ENCODE measurements at regions not wholly inside any gene's neighbourhood (a gene's known extent, or its start where the extent isn't known, plus 50 kb on each side); places are given as distances from the start of the nearest gene placed in this dataset.

DNA sequence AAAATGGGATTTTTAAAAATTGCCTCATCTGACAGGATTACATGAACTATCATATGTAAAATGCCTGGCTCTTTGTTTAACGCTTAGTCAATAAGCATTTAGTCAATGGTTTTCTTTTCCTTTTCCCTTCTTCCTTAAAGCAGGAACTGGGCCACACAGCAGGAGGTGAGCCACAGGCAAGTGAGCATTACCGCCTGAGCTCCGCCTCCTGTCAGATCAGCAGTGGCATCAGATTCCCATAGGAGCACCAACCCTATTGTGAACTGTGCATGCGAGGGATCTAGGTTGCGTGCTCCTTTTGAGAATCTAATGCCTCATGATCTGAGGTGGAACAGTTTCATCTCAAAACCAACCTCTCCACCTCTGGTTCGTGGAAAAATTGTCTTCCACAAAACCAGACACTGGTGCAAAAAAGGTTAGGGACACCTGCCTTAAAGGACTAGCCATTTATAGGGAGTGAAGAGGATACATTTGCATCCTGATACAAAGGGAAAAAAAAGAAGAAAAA, 306.1 kb downstream of the FBXW7 start:
- H3K27me3 Mint-ChIP-seq (ENCODE audit: insufficient read depth, unreplicated experiment): no peaks in the 10 kb centered on the region
- Histone ChIP-seq H3K9me3 (no peaks in the 10 kb centered on the region), H3K4me1 (no peaks in the 10 kb centered on the region), H3K27me3 (replicated peaks; ENCODE audit: control insufficient read depth, insufficient read depth, low read length) (no peaks in the 10 kb centered on the region), H3K4me3 (ENCODE audit: low read depth, low read length) (no peak overlapping the region), H3K36me3 (ENCODE audit: control insufficient read depth, insufficient read depth, low read length) (no peaks in the 10 kb centered on the region)
- no peak for DNase-seq
- TF ChIP-seq, protein P1, sequence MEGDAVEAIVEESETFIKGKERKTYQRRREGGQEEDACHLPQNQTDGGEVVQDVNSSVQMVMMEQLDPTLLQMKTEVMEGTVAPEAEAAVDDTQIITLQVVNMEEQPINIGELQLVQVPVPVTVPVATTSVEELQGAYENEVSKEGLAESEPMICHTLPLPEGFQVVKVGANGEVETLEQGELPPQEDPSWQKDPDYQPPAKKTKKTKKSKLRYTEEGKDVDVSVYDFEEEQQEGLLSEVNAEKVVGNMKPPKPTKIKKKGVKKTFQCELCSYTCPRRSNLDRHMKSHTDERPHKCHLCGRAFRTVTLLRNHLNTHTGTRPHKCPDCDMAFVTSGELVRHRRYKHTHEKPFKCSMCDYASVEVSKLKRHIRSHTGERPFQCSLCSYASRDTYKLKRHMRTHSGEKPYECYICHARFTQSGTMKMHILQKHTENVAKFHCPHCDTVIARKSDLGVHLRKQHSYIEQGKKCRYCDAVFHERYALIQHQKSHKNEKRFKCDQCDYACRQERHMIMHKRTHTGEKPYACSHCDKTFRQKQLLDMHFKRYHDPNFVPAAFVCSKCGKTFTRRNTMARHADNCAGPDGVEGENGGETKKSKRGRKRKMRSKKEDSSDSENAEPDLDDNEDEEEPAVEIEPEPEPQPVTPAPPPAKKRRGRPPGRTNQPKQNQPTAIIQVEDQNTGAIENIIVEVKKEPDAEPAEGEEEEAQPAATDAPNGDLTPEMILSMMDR (IDR thresholded peaks at IDR 0.05; ENCODE audit: insufficient read depth in 1 of 2, low read depth in 1 of 2, low read length in 1 of 2, severe bottlenecking in 1 of 2, unreplicated experiment in 1 of 2): no peak
- H3K4me3 Mint-ChIP-seq (ENCODE audit: unreplicated experiment): no peak overlapping the region
- ChIA-PET POLR2A (no interaction called here), CTCF (no interaction called here)
- no peaks in the 10 kb centered on the region for H3K9me3 Mint-ChIP-seq (ENCODE audit: unreplicated experiment)
- H3K27ac Mint-ChIP-seq (ENCODE audit: unreplicated experiment): no peak overlapping the region
- intact Hi-C loops (cut with micrococcal nuclease; ENCODE audit: unreplicated experiment): no loop called here
- H3K36me3 Mint-ChIP-seq (ENCODE audit: insufficient read depth, unreplicated experiment): no peaks in the 10 kb centered on the region
- H3K4me1 Mint-ChIP-seq (ENCODE audit: low read depth, unreplicated experiment): peaks cover 9% of the 10 kb centered on the region
- no TSS peak for BruUV-seq (replicated peaks)

DNA sequence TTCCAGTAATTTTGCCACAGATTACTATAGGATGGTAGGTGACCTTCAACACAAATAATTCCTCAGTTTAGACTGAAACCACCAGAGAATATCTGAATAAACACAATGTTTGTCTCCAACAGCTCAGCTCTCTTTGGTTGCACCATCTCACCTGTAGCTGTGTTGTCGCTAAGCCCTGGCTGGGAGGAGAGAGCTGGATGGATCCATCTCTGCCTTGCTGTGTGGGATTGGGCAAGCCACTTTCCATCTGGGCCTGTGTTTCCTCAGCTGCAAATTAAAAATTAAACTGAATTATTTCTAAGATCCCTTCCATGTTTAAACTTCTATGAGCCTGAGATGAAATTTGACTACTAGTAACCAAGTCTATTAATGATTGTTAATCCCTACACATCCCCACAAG, 310.2 kb downstream of the FBXW7 start:
- Histone ChIP-seq H3K9me3 (no peaks in the 10 kb centered on the region), H3K27me3 (replicated peaks; ENCODE audit: control insufficient read depth, insufficient read depth, low read length) (no peaks in the 10 kb centered on the region), H3K36me3 (ENCODE audit: control insufficient read depth, insufficient read depth, low read length) (no peaks in the 10 kb centered on the region), H3K4me1 (no peaks in the 10 kb centered on the region; the same call in 1 of the 2 replicates), H3K4me3 (ENCODE audit: low read depth, low read length) (no peak overlapping the region)
- Mint-ChIP-seq H3K27ac (ENCODE audit: unreplicated experiment) (no peak overlapping the region), H3K27me3 (ENCODE audit: insufficient read depth, unreplicated experiment) (no peaks in the 10 kb centered on the region), H3K4me3 (ENCODE audit: unreplicated experiment) (no peak overlapping the region), H3K9me3 (ENCODE audit: unreplicated experiment) (no peaks in the 10 kb centered on the region), H3K4me1 (ENCODE audit: low read depth, unreplicated experiment) (peaks cover 14% of the 10 kb centered on the region), H3K36me3 (ENCODE audit: insufficient read depth, unreplicated experiment) (no peaks in the 10 kb centered on the region)
- intact Hi-C loops (cut with micrococcal nuclease; ENCODE audit: unreplicated experiment): no loop called here
- no peak for DNase-seq
- ChIA-PET CTCF (no interaction called here), POLR2A (no interaction called here)
- TF ChIP-seq, protein P1 (IDR thresholded peaks at IDR 0.05; ENCODE audit: insufficient read depth in 1 of 2, low read depth in 1 of 2, low read length in 1 of 2, severe bottlenecking in 1 of 2, unreplicated experiment in 1 of 2): no peak
- no TSS peak for BruUV-seq (replicated peaks)

DNA sequence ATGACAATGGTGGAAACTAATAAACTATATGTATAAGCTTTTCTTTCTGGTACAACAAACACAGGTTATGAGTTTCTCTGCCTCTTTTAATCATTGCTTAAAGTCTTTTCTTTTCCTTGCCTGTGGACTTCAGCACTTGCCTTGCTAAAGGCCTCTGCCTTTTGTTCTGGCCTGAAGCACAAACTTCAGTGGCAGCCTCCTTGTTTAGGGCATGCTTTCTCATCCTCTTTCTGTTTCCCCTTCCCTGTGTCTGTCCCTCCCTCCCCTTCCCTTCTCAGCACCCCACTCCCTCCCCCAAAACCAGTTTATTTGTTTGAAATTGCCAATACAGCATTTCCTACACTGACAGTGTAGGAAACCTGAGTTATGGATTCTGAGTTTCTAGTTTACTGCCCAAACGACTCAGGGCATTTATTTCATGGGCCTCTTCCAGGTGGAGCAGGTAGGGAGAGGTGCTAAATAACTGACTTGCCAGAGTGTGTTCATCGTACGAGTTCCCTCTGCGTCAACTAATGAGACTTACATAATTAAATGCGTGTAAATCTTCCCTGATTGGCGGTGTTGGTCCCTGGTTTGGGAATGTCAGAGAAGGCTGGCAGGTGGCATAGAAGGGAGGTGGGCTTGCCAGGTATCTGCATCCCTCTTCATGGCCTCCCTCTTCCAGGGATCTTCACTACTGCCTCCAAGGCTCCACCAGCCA, 311.0 kb downstream of the FBXW7 start:
- ChIA-PET POLR2A (interaction anchor here (0.6 kb wide), 1 partner anchor 355 kb away, joined by 3 read pairs; no protein-coding TSS in a partner anchor), CTCF (no interaction called here)
- intact Hi-C loops (cut with micrococcal nuclease; ENCODE audit: unreplicated experiment): no loop called here
- Histone ChIP-seq H3K27me3 (replicated peaks; ENCODE audit: control insufficient read depth, insufficient read depth, low read length) (no peaks in the 10 kb centered on the region), H3K4me1 (no peaks in the 10 kb centered on the region; the same call in 1 of the 2 replicates), H3K9me3 (no peaks in the 10 kb centered on the region), H3K36me3 (ENCODE audit: control insufficient read depth, insufficient read depth, low read length) (no peaks in the 10 kb centered on the region), H3K4me3 (ENCODE audit: low read depth, low read length) (no peak overlapping the region)
- Mint-ChIP-seq H3K36me3 (ENCODE audit: insufficient read depth, unreplicated experiment) (no peaks in the 10 kb centered on the region), H3K27me3 (ENCODE audit: insufficient read depth, unreplicated experiment) (no peaks in the 10 kb centered on the region), H3K9me3 (ENCODE audit: unreplicated experiment) (no peaks in the 10 kb centered on the region), H3K27ac (ENCODE audit: unreplicated experiment) (peak overlapping the region; percentile 19), H3K4me3 (ENCODE audit: unreplicated experiment) (no peak overlapping the region), H3K4me1 (ENCODE audit: low read depth, unreplicated experiment) (peaks cover 14% of the 10 kb centered on the region)
- no peak for DNase-seq
- no TSS peak for BruUV-seq (replicated peaks)
- TF ChIP-seq, protein P1 (IDR thresholded peaks at IDR 0.05; ENCODE audit: insufficient read depth in 1 of 2, low read depth in 1 of 2, low read length in 1 of 2, severe bottlenecking in 1 of 2, unreplicated experiment in 1 of 2): no peak

All from Caco-2 (cell line).